SW 1271 (cell line): ENCODE measurements at regions not wholly inside any gene's neighbourhood (a gene's known extent, or its start where the extent isn't known, plus 50 kb on each side); places are given as distances from the start of the nearest gene placed in this dataset.
"Not testable (repeated sequence)": the region's sequence is repeated elsewhere in the genome, so short reads cannot be mapped to it uniquely, and the experiment has no call there.

ENCODE experiments used
- DNase-seq, 2 experiments: peaks; one replicate each; lab custom pipeline; 2025; lab: John Stamatoyannopoulos, UW

GRCh38 chr14:88929656-88930436 lies 105.4 kb downstream of the TTC8 start:
- no peak for DNase-seq

- DNase-seq: no peak
Measured at GRCh38 chr14:88931321-88932110, 107.1 kb downstream of the TTC8 start.

GRCh38 chr14:88933191-88933590 lies 108.7 kb downstream of the TTC8 start:
- no peak for DNase-seq

GRCh38 chr14:88934351-88934806 lies 109.9 kb downstream of the TTC8 start:
- no peak for DNase-seq

- DNase-seq: no peak
Measured at GRCh38 chr14:88935083-88935482, 110.6 kb downstream of the TTC8 start.

- DNase-seq: no peak
Measured at GRCh38 chr14:88937706-88938105, 113.3 kb downstream of the TTC8 start.

DNA sequence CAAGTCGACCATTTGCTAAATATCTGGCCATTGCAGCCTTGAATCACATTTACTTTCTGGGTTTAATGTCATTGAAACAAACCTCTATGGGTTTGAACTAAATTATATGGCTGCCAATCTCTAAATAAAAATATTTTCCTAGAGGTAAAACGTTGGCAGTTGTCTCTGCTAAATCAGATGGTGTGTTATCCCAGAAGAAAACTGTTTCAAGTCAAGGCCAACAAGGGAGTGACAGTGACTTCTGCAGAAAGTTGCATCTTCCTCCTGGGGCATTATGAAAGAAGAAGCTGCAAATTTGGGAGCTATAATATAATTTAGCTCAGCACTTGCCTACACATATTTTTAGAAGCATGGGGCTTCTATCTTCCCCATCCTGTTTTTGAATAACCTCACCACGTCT lies 116.2 kb downstream of the TTC8 start:
- DNase-seq: no peak

GRCh38 chr14:88941414-88941813 lies 117.0 kb downstream of the TTC8 start:
- DNase-seq: no peak

- DNase-seq: no peak
Measured at GRCh38 chr14:88947646-88948598, 123.5 kb downstream of the TTC8 start.

DNA sequence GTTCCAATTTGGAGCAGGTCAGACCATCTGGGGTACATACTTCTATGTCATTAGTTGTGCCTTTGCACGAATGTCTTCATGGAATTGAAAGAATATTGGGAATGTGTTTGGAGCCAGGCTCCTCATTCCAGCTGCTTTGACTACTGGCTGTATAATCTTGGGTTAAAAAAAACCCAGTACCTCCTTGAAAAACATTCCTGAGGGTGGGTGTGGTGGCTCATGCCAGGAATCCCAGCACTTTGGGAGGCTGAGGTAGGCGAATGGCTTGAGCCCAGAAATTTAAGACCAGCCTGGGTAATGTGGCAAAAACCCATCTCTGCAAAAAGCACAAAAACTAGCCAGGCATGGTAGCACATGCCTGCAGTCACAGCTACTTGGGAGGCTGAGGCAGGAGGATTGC lies 125.6 kb downstream of the TTC8 start:
- no peak for DNase-seq

DNA sequence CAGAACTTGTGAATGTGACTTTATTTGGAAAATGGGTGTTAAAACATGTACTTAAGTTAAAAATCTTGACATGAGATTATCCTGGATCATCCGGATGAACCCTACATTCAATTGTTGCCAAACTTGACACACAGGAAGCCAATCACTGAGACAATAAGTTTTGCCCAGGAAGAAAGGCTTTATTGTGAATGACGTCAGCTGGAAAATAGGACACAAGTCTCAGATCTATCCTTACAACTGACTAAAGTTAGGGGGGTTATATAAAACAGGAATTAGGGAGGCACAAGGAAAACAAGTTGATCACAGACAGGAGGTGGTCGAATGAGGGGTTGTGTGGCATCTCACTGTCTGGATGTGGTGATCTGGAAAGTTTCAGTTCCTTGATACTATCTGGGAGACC lies 126.9 kb downstream of the TTC8 start:
- DNase-seq: no peak

DNA sequence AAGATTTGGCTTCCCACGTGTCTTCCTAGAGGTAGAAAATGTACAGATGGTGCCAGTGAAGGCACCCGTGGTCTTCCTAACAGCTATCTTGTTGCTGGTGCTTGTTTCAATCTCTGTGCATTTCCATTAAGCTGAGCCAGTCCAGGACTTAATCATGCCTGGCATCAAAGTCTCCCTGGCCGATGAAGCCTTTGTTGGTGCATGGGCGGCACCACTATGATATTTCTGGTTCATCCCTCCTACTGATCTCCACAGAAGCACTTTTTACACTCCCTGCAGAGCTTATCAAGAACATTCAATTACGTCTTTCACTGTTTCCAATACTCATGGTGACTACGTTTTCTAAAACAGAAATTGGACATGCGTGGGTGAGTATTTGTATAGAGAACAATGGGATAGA lies 128.4 kb downstream of the TTC8 start:
- no peak for DNase-seq

DNA sequence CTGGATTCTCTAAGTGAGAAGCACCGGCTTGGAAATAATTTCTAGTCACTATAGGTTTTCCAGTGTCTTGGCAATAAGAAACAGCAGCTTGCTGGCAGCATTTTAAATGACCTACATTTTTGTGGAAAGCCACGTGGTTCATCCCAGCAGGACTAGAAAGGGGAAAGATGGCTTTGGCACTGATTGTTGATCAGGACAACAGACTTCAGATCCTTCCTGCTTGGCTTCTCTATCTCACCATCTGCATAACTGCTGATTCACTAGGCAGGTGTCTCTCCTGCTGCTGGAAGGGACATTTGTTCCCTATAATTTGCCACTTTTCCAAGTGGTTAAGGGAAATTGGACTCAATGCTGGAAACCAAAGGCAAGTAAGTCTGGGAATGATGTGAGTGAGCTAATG lies 131.0 kb downstream of the TTC8 start:
- DNase-seq: no peak

DNA sequence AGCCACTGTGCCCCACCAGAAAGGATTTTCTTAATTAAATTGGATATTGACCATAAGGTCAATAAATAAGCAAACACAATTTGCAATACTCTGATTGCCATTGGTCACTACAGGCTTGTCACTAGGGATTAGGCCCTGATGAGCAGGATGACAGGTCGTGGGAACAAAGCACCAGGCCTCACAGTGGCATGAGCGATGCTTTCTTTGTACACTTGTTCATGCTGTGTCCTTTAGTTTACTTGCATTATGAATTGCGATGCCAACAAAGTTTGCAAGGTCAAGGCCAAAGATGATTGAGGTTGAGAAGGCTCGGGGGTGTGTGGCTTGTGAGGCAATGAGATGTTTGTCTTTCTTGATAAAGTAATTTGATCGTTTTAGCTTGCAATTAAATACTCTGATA lies 136.0 kb downstream of the TTC8 start:
- no peak for DNase-seq

DNA sequence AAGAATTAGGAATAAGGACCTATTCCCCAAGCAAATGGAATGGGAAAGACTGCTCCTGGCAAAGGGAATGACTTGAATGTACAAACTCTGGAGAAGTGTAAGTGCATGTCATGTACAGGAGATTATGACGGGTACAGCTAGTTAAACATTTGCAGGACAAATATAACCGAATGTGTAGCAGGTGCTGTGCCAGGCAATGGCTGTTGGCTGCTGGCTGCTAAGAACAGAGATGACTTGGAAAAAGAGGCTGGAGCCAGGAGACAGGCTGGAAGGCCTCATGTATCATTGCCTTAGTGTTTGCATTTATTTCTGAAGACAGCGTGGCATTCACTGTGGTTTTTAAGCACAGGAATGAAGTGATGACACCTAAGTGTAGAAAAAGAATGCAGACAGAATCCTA lies 136.8 kb downstream of the TTC8 start:
- no peak for DNase-seq

DNA sequence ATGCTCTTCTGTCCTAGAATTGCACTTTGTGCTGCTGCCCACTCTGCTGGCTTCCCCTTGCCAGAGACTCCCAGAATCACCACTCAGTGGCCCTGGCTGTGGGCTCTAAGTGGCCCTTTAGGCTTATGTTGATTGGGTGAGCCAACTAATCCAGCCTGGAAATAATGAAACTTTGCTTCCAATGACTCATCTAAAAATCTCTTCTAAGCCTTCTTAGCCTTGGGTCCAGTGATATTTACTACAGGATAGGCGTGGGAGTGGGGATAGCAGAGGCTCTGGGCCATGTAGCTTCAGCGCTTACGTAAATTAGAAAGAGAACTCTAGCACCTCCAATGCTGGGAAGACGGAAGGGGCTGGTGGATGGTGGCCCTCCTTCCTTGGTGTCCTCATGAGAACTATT lies 137.9 kb downstream of the TTC8 start:
- DNase-seq: no peak

GRCh38 chr14:88967299-88967698 lies 142.8 kb downstream of the TTC8 start:
- no peak for DNase-seq

GRCh38 chr14:88975043-88975830 lies 150.8 kb downstream of the TTC8 start:
- DNase-seq: no peak

DNA sequence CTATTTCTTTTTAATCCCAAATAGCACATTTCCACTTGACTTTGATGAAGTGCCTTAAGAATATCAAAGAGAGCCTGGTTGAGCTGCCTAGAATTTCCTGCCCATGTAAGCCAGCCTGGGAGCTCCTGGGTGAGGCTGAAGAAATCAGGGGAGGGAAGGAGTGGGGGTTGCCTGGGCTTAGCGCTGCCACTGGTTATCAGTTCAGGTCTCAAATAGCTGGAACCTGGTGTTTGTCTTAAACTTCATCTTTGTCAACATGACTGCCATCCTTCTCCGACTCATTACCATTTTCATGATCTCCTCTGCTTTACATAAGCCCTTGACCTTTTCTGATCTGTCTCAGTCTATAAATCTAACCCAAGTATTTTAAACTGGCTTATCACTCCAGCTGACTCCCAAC lies 151.5 kb downstream of the TTC8 start:
- no peak for DNase-seq

DNA sequence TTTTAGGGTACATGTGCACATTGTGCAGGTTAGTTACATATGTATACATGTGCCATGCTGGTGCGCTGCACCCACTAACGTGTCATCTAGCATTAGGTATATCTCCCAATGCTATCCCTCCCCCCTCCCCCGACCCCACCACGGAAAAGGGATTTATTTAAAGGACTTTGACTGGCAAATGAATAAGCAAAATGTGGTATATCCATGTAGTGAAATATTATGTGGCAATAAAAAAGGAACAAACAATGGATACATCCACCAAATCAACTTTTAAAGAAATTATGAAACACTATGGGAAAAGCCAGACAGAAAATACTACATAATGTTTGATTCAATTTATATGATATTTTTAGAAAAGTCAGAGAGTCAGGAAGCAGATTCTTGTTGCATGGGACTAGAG lies 156.5 kb downstream of the TTC8 start:
- not testable (repeated sequence) for DNase-seq

DNA sequence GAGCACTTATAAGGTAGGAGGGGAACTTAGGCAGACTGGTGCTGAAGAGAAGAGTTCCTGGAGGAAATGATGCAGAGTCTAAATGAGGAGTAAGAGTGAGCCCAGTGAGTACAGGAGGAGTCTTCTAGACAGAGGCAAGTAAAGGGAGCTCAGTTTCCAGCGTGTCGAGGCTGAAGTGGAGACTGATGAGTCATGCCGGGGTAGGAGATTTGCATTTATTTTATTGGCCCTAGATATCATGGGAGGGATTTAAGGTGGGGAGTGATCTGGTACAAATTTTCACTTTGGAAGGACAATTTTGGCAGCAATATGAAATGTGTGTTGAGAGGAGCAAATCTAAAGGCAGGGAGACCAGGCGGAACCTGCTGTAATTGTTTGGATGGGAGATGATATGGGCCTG lies 157.5 kb downstream of the TTC8 start:
- no peak for DNase-seq
